GM18508 (cell line): ENCODE measurements at regions not wholly inside any gene's neighbourhood (a gene's known extent, or its start where the extent isn't known, plus 50 kb on each side); places are given as distances from the start of the nearest gene placed in this dataset.

Experiments
- ATAC-seq: cut with Tn5 transposase; IDR thresholded peaks from one replicate; pipeline ENCODE4 v1.9.1; 2021; ENCODE audit warnings: moderate number of reproducible peaks; ENCODE audit not compliant: insufficient read depth, unreplicated experiment

- ATAC-seq = no peak
These were observed 730.0 kb upstream of the ADAMTS16 start for GRCh38 chr5:4410151-4410550.

GRCh38 chr5:4411664-4412063 lies 728.5 kb upstream of the ADAMTS16 start:
- no peak for ATAC-seq

GRCh38 chr5:4413996-4414395 lies 726.1 kb upstream of the ADAMTS16 start:
- ATAC-seq = no peak

GRCh38 chr5:4418084-4418483 lies 722.0 kb upstream of the ADAMTS16 start:
- ATAC-seq = no peak

- ATAC-seq = no peak
These were observed 720.8 kb upstream of the ADAMTS16 start for GRCh38 chr5:4419281-4419680.

GRCh38 chr5:4420177-4420576 lies 720.0 kb upstream of the ADAMTS16 start:
- ATAC-seq = no peak

- no peak for ATAC-seq
These were observed 719.4 kb upstream of the ADAMTS16 start for GRCh38 chr5:4420681-4421080.

- no peak for ATAC-seq
These were observed 717.9 kb upstream of the ADAMTS16 start for GRCh38 chr5:4422247-4422646.

GRCh38 chr5:4424895-4425294 lies 715.2 kb upstream of the ADAMTS16 start:
- no peak for ATAC-seq

- ATAC-seq = no peak
These were observed 699.6 kb upstream of the ADAMTS16 start for GRCh38 chr5:4440536-4440935.

- no peak for ATAC-seq
These were observed 697.9 kb upstream of the ADAMTS16 start for GRCh38 chr5:4442221-4442620.

- no peak for ATAC-seq
These were observed 692.5 kb upstream of the ADAMTS16 start for GRCh38 chr5:4447657-4448056.

- no peak for ATAC-seq
These were observed 686.5 kb upstream of the ADAMTS16 start for GRCh38 chr5:4453655-4454054.

- no peak for ATAC-seq
These were observed 660.7 kb upstream of the ADAMTS16 start for GRCh38 chr5:4479426-4479825.

- no peak for ATAC-seq
These were observed 659.4 kb upstream of the ADAMTS16 start for GRCh38 chr5:4480528-4481349.

GRCh38 chr5:4487581-4487980 lies 652.5 kb upstream of the ADAMTS16 start:
- no peak for ATAC-seq

GRCh38 chr5:4511996-4512656 lies 628.0 kb upstream of the ADAMTS16 start:
- ATAC-seq = no peak

GRCh38 chr5:4513381-4513780 lies 626.7 kb upstream of the ADAMTS16 start:
- no peak for ATAC-seq

- ATAC-seq = no peak
These were observed 626.0 kb upstream of the ADAMTS16 start for GRCh38 chr5:4514067-4514648.

GRCh38 chr5:4518903-4519672 lies 621.0 kb upstream of the ADAMTS16 start:
- no peak for ATAC-seq

GRCh38 chr5:4520559-4520958 lies 619.6 kb upstream of the ADAMTS16 start:
- no peak for ATAC-seq
